GM18520 (cell line): ENCODE measurements at regions not wholly inside any gene's neighbourhood (a gene's known extent, or its start where the extent isn't known, plus 50 kb on each side); places are given as distances from the start of the nearest gene placed in this dataset.
"Not testable (repeated sequence)": the region's sequence is repeated elsewhere in the genome, so short reads cannot be mapped to it uniquely, and the experiment has no call there.

Experiments
- ATAC-seq: cut with Tn5 transposase; IDR thresholded peaks from one replicate; pipeline ENCODE4 v1.9.1; 2021; ENCODE audit not compliant: unreplicated experiment

DNA sequence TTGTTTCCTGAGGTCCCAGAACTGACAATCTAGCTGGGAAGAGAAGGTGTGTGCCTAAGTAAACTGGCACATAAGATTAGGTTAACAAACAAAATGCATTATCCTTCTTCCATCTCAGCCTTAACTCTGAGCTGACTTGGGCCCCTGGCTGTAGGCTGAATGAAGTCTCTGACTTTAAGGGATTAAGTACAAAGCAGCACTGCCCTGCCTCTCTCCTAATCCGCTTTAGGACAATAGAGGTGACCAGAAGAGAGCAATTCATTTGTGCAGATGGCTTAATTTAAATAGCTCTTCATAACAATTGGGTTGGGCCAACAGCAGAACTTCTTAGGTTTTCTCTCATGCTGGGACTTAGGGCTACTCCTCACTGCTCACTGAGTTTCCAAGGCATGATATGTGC, 181.6 kb upstream of the SOX14 start:
- no peak for ATAC-seq

DNA sequence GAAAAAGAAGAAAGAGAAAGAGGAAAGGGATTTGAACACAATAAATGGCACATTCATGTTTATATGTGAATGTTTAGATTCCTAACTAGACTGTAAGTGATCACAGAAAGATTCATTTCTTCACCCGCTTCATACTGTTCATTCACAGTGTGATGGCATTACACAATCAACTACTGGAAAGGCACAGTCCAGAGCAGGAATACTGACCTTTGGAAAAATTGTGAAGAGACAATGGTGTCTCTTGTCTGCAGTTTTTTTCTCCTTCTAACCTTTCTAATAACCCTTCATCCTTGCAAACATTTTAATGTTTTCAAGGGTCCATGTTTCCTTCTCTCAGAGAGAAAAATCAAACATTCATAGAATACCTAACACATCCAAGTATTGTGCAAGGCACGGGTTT, 180.9 kb upstream of the SOX14 start:
- no peak for ATAC-seq

DNA sequence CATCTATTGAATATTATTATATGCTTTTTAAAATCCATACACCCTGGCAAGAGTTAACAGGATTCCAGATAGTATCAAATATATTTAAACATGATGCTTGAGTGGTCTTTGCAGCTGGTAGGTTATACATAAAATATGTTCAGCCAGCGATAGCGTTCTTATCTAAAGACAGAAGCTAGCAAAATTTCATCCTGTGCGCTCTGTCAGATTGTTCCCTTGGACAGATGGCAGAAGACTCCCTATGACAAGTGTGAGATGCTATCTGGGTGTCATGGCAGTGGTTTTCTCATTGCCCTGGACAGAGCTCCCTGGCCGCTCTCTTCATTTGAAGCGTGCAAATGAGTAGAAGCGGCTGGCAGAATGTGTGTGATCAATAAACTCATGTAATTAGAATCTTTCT, 175.2 kb upstream of the SOX14 start:
- no peak for ATAC-seq

DNA sequence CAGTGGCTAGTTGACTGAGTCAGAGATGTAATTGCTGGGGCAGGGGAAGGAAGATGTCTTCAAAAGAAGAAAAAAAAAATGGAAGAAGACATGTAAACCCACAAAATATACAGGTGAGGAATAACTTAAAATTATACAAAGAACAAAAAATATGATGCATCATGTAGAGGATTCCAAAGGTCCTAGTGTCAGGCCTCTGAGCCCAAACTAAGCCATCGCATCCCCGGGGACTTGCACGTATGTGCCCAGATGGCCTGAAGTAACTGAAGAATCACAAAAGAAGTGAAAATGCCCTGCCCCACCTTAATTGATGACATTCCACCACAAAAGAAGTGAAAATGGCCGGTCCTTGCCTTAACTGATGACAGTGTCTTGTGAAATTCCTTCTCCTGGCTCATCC, 168.7 kb upstream of the SOX14 start:
- ATAC-seq: not testable (repeated sequence)

DNA sequence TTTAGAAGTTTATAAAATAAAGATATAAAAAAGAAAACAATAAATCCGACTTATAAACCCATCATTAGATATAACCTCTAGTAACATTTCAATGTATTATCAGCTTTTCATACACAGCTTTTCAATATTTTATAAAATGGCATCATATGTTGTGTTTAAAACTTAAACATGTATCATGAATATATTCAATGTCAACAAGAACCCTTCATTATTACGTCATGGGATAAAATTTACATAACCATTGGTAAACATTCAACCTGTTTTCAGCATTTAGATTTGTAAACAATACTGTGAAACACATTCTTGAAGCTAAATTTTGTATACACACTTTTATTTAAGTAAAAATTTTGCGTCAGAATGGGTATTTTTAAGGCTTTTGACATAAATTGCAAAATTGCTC, 153.4 kb upstream of the SOX14 start:
- no peak for ATAC-seq

DNA sequence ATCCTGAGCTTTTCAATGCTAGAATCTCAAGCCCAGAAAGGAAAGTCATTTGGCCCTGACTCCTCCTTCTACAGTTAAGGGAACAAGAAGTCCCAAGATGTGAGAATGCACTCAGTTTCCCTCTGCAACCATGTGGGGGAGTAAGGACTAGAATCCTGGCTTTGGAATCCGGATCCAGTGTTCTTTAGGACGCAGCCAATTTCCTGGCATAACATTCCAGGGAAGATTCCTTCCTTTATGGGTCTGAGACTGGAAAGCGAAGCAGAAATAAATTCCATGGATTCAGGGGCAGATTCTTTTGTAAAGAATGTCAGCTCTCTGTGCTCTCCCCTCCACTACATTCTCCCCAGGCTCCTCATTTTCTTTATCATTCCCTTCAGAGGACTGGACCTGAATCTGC, 151.8 kb upstream of the SOX14 start:
- ATAC-seq: no peak

DNA sequence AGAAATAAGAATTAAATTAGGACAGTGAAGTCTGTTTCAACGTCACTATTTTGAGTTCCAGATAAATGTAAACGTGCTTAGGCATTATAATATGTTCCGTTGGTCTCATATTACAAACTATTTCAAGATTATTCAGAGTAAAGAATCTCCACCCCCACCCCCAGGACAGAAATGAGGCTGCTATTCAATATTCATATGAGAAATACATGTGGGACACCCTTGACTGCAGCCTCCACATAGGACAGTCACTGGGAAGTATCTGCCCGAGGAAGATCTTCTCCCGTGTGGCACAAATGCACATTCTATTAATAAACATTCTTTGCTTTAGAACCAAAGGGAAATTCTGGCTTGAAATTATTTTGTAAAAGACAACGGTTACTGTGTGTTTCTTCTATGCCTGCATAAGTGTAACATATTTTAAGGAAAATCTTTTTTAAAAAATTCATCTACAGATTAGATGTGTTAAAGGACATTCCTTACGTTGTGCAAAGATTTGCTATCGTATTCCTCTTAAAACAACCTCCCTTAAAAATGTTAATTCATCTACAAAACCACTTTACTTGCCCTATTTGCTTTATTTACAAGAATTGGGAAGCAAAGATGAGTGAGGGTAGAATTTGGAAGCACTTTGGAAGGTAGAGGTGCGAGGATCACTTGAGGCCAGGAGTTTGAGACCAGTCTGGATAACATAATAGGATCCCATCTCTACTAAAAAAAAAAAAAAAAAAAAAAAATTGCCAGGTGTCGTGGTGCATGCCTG, 148.3 kb upstream of the SOX14 start:
- no peak for ATAC-seq

DNA sequence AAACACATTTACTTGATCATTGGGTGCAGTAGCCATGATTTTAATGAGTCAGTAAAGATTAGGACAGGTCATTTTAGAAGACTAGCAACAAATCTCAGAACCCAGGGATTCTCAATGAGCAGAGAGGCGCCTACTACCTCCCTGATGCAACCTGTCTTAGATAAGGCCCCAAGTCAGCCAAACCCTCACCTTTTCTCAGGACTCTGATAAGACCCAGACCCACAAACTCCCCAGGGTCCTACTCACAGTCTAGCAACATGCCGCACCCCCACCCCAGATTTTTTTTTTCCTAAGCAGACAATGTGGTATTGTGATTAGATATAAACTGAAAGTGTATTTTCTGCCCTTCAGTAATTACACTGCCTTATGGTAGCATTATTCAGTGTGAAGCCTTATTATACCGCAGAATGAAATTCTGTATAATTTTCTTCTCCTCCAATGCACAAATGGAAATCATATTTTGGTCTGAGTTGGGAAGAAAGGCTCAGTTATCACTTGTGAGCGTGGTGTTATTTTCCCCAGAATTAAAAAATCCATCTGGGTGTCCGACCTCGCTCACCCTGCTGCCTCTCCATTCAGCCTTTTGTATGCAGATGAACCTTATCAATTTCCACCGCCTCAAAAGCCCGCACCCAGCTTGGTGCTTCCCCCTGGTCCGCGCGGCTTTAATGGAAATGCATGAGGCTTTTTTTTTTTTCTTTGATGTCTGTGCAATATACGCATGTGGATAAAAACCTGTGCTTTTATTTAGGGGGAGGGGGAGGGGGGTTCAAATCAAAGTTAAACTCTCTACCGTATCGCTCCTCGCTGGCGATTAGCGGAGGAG, 122.0 kb upstream of the SOX14 start:
- ATAC-seq: no peak

DNA sequence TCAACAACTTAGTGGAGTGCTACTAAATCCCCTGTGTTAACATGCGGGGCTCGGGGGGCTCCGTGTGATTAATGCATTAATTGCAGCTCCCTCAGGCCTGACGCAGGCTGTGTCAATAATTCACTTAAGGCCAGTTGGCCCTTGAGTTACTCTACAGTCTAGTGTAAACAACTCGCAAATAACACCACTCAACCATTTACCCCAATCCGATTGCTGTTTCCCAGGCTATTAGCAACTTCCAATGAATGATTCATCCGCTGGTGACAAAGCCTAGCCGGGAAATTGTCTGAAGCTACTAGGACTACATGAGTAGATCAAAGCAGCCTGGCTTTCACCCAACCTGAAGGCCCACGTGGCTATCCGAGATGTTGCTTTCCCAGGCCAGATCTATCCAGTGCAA, 121.3 kb upstream of the SOX14 start:
- no peak for ATAC-seq

DNA sequence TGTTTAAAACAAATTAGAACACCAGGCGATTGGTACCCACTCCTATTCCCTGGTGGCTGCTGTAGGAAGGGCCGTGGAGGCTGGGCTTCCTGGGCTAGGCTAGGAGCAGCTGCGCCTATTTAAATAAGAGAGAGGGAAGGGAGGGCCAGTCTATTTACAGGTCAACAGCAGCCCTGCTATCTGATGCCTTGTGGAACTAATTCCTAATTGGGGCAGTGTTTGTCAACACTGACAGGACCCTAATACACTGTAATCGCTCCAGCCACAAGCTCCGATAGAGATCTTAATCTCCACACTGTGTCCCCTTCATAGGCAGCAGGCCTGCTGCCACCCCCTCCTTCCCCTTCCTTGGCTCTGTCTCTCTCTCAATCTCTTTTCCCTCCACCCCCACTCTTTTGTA, 116.9 kb upstream of the SOX14 start:
- ATAC-seq: no peak

DNA sequence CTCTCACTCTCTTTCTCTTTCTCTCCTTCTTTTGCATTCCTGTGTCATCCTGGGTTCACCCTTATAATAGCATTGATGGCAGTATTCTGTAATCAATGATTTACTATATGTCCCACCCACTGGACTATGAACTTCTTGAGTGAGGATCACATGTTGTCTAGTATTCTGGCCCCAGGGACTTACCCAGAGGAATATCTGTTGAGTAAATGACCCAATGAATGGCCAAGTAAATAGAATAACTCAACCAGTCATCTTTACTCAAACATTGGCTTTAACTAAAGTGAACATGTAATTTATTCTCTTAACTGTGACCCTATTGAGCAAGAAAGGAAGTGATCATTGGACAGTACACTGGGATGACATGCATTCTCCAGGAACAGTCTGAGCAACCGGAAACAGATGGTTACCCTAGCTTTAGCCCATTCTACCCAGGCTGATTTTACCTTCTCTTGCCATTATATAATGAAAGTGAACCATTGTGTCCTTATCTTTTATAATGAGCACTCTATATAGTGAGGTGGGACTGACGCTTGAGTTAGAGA, 94.5 kb upstream of the SOX14 start:
- ATAC-seq: no peak

DNA sequence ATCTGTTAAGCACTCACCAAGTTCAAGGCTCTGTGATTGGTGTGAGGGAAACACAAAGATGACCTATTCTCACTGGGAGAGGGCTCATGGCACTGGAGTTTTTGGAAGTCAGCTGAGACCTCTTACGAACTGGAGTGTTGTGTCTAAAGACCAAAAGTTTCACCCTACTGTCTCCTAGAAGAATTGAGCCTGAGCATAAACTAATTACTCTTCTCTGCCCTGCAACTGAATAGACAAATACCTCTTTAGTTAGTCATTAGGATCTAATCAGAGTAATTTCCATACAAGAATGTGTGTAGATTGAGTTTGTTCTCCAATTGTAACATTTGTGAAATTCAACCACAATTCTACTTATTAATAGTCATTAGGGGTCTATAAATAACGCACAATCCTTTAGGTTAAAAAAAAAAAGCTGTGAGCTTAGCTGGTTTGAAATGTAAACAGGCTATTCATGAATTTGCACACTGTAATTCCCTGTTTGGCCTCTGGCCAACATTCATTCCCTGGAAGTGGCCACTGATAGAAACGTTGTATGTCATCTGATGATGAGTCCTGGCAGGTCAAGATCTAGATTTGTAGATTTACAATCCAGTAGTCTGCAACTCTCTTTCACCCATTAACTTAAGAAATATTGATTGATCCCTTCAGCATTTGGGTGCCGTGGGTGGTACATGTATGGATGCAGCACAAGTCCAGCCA, 76.8 kb upstream of the SOX14 start:
- no peak for ATAC-seq

DNA sequence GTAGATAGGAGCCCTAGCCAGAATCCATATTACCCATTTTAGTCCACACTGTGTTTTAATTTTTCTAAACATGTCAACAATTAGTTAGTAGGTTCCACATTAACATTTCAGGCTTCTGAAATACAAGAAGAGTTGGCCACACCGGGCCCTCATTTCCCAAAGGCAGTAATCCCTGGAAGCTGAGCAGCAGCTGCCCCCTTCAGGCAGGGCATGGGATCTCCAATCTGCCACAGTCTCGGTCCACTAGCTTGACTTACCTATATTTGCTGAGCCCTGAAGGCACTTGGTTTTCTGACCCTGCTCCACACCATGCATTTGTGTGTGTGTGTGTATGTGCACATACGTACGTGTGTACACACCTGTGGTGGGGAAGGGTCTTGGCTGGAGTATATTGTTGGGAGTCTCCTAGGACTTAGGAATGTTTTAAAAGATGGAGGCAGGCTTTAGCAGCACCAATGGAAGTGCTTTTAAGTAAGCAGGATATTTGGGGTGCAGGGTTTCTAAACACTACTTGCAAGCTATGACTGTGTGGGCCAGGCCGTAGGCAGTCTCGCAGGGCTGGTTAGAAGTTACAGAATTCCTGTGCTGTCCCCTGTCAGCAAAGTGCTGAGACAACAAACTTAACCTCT, 71.2 kb upstream of the SOX14 start:
- ATAC-seq: no peak

DNA sequence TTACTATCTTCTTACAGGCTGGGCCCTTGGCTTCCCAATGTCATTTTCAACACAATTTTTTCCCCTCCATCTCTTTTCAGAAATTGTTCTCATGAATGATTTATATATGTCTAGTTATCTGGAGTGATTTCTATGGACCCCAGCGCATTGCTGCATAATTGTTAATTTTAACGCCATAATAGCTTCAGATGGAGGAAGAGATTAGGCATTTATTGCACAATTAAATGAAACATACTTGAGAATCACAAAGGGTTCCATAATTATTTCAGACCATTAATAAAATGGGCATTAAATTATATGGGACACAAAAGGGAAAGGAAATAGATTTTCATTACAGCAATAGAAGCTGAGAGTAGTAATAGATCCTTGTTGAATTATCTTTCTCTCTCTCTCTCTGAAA, 70.3 kb upstream of the SOX14 start:
- ATAC-seq: no peak

DNA sequence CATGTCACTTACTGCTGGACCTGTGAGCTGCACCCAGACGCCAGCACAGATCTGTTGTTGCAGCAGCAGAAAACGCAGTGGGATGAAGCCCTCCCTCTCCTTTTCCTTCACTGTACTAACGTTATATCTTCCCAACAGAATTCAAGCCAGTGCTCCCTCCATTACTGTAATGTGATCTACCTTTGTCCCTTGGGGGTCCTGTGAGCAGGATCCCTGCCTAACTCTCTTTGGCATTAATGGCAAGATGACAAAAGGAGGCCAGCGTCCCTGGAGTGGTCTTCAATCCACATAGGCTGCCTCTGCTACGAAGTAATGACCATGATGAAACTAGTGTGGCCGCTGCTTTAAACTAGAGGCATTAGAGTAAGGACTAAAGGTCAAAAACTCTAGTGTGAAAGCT, 69.3 kb upstream of the SOX14 start:
- no peak for ATAC-seq

DNA sequence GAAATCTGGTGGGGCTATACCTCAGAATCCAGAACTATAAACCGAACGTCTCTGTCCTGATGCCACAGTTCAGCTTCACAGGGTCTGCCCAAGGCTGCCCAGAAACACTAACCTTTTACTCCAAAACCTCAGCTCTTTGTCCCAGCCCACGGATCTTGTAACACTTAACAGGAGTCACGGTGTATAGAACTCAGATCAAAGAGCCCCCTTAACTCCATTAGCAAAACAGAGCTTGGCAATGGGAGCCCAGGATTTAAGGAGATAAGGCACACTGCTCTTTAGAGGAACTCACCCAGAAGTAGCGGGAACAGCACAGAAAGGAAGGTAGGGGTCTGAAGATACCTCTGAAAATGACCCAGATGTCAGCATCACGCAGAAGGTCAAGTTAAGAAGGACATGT, 68.8 kb upstream of the SOX14 start:
- ATAC-seq: no peak

DNA sequence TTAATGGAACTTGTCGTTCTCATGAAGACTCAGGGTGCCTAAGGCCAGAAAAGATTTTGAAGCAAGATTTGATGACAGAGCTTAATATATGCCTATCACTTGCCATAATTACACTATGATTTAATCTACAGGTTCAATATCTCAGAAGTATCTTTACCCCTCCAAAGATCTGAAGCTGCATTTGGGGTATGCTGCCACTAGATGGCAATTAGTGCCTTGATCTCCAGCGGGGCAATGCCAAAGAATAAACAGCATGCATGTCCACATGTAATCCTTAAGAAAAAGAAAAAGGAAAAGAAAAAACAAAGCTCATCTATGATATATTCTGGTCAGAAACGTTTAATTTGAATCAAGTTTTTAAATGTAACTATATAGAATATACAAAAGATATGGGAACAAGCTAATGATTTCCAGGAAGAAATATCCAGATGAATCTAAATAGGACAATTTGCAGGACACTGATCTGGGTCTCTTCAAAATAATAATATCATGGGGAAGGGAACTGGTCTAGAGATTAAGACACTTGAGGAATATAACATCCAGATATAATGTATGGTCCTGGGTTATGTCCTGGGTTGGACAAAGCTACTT, 55.0 kb upstream of the SOX14 start:
- no peak for ATAC-seq

DNA sequence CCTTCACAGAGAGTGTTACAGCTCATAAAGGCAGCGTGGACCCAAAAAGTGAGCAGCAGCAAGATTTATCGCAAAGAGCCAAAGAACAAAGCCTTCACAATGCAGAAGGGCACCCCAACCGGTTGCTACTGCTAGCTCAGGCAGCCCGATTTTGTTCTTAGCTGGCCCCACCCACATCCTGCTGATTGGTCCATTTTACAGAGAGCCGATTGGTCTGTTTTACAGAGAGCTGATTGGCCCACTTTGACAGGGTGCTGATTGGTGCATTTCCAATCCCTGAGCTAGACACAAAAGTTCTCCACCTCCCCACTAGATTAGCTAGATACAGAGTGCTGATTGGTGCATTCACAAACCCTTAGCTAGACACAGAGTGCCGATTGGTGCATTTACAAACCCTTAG, 50.1 kb upstream of the SOX14 start:
- ATAC-seq: not testable (repeated sequence)
